ENCODE measurements at regions not wholly inside any gene's neighbourhood (a gene's known extent, or its start where the extent isn't known, plus 50 kb on each side); places are given as distances from the start of the nearest gene placed in this dataset.
"Not testable (repeated sequence)": the region's sequence is repeated elsewhere in the genome, so short reads cannot be mapped to it uniquely, and the experiment has no call there.

- H3K4me3 ChIP-seq (ENCODE audit: low read depth, low read length) = no peak overlapping the region
- no peak for DNase-seq (ENCODE audit: low read depth)
- no peak for TF ChIP-seq CTCF (IDR thresholded peaks at IDR 0.05; ENCODE audit: low read depth, low read length, missing control alignments)
Measured at GRCh38 chr10:7039859-7040258, 371.0 kb downstream of the SFMBT2 start.

- no peak overlapping the region for H3K4me3 ChIP-seq (ENCODE audit: low read depth, low read length)
- no peak for DNase-seq (ENCODE audit: low read depth)
- TF ChIP-seq CTCF (IDR thresholded peaks at IDR 0.05; ENCODE audit: low read depth, low read length, missing control alignments) = no peak
Measured at GRCh38 chr10:7038416-7038815, 372.4 kb downstream of the SFMBT2 start.

- not testable (repeated sequence) for H3K4me3 ChIP-seq (ENCODE audit: low read depth, low read length); DNase-seq (ENCODE audit: low read depth)
Measured at GRCh38 chr10:7037434-7037833, 373.4 kb downstream of the SFMBT2 start.

- no peak for TF ChIP-seq CTCF (IDR thresholded peaks at IDR 0.05; ENCODE audit: low read depth, low read length, missing control alignments)
- DNase-seq (ENCODE audit: low read depth) = no peak
- H3K4me3 ChIP-seq (ENCODE audit: low read depth, low read length) = no peak overlapping the region
Measured at GRCh38 chr10:7036951-7037350, 373.9 kb downstream of the SFMBT2 start.

- no peak for TF ChIP-seq CTCF (IDR thresholded peaks at IDR 0.05; ENCODE audit: low read depth, low read length, missing control alignments)
- DNase-seq (ENCODE audit: low read depth) = no peak
Measured at GRCh38 chr10:7035126-7035761, 375.6 kb downstream of the SFMBT2 start.

GRCh38 chr10:7033031-7033430, 377.8 kb downstream of the SFMBT2 start:
- TF ChIP-seq CTCF (IDR thresholded peaks at IDR 0.05; ENCODE audit: low read depth, low read length, missing control alignments) = no peak
- DNase-seq (ENCODE audit: low read depth) = no peak
- H3K4me3 ChIP-seq (ENCODE audit: low read depth, low read length) = no peak overlapping the region

More at GRCh38 chr10:7035126-7035761, 375.6 kb downstream of the SFMBT2 start:
- H3K4me3 ChIP-seq (ENCODE audit: low read depth, low read length) = no peak overlapping the region

GRCh38 chr10:7030134-7030855, 380.5 kb downstream of the SFMBT2 start:
- DNase-seq (ENCODE audit: low read depth) = no peak
- no peak for TF ChIP-seq CTCF (IDR thresholded peaks at IDR 0.05; ENCODE audit: low read depth, low read length, missing control alignments)
- no peak overlapping the region for H3K4me3 ChIP-seq (ENCODE audit: low read depth, low read length)

Measured in GM12864 (cell line).